B cell (primary cell): ENCODE measurements at regions not wholly inside any gene's neighbourhood (a gene's known extent, or its start where the extent isn't known, plus 50 kb on each side); places are given as distances from the start of the nearest gene placed in this dataset.
A peak's percentile ranks its signal among the peaks of the same experiment; 100 is the strongest.

Source experiments
- ATAC-seq: fragments of 200-7000 bp; cut with Tn5 transposase; one replicate; pipeline ENCODE4 v1.10.0; 2021; ENCODE audit warnings: low read depth, mild to moderate bottlenecking, moderate number of reproducible peaks, moderate library complexity
- CTCF ChIA-PET: fragments of 350-600 bp; sonication (Branson Sonifier 250); formaldehyde crosslinking; loops from one replicate; lab custom pipeline; 2021; ENCODE audit warnings: antibody characterized with exemption, inconsistent platforms; lab: Charles Lee
- POLR2A ChIA-PET: fragments of 350-600 bp; sonication (Branson Sonifier 250); formaldehyde crosslinking; loops from one replicate; lab custom pipeline; 2021; ENCODE audit warnings: antibody characterized with exemption; lab: Charles Lee
- DNase-seq: peaks from one replicate; pipeline ENCODE4 v3.0.0; 2013
- H2AFZ ChIP-seq: 2 replicates; pipeline ENCODE4 v1.6.1; 2012; ENCODE audit warnings: mild to moderate bottlenecking, low read depth, low read length; ENCODE audit not compliant: insufficient read depth, poor library complexity, severe bottlenecking
- H3K27ac ChIP-seq, 2 donors: 1 replicate in 1 of 2; 2 replicates in 1 of 2; pipeline ENCODE4 v1.5.1; 2012 to 2013; ENCODE audit warnings: low read length in 2 of 2, mild to moderate bottlenecking in 2 of 2, moderate library complexity in 1 of 2
- H3K27me3 ChIP-seq, 4 experiments: fragments of 200-600 bp in 1 of 4; sonication (generic) in 1 of 4; replicated peaks in 1 of 4; 1 replicate in 2 of 4; 2 replicates in 2 of 4; pipeline versions ENCODE4 v1.6.1 to v1.7.0; 2013 to 2016; ENCODE audit warnings: low read length in 3 of 4, mild to moderate bottlenecking in 2 of 4, mixed read lengths in 1 of 4, moderate library complexity in 1 of 4; ENCODE audit not compliant: insufficient read depth in 4 of 4, control insufficient read depth in 3 of 4; ENCODE audit errors: control extremely low read depth in 1 of 4
- H3K36me3 ChIP-seq, 2 experiments: replicated peaks in 1 of 2; 1 replicate in 1 of 2; 2 replicates in 1 of 2; pipeline versions ENCODE4 v1.6.1 to v1.7.1; 2013; ENCODE audit warnings: low read length in 1 of 2; ENCODE audit not compliant: insufficient read depth in 2 of 2, control insufficient read depth in 1 of 2; ENCODE audit errors: control extremely low read depth in 1 of 2, extremely low read depth in 1 of 2
- H3K4me1 ChIP-seq, 2 donors: fragments of 200-600 bp in 1 of 2; sonication (generic) in 1 of 2; 1 replicate in 1 of 2; 2 replicates in 1 of 2; pipeline versions ENCODE4 v1.5.1 to v1.6.1; 2013 to 2017; ENCODE audit warnings: low read length in 2 of 2; ENCODE audit not compliant: control insufficient read depth in 2 of 2, insufficient read depth in 2 of 2
- H3K4me2 ChIP-seq: replicated peaks from 2 replicates; pipeline ENCODE3; 2012; ENCODE audit warnings: mild to moderate bottlenecking, low read depth, low read length; ENCODE audit not compliant: poor library complexity, severe bottlenecking
- H3K4me3 ChIP-seq, 5 experiments: fragments of 200-600 bp in 1 of 5; sonication (generic) in 1 of 5; 1 replicate in 3 of 5; 2 replicates in 2 of 5; pipeline versions ENCODE4 v1.5.1 to v1.7.0; 2011 to 2016; ENCODE audit warnings: low read length in 4 of 5, mild to moderate bottlenecking in 4 of 5, low read depth in 2 of 5, control low read depth in 1 of 5, moderate library complexity in 1 of 5; ENCODE audit not compliant: insufficient read depth in 1 of 5; ENCODE audit errors: control extremely low read depth in 1 of 5, extremely low read depth in 1 of 5
- H3K79me2 ChIP-seq: fragments of 200-600 bp; sonication (generic); one replicate; pipeline ENCODE4 v1.6.0; 2016; ENCODE audit warnings: low read length; ENCODE audit not compliant: control insufficient read depth, insufficient read depth
- H3K9ac ChIP-seq: fragments of 200-600 bp; sonication (generic); 2 replicates; pipeline ENCODE4 v1.6.1; 2017; ENCODE audit warnings: mild to moderate bottlenecking, low read length, moderate library complexity
- H3K9me3 ChIP-seq, 3 donors: one replicate each; pipeline versions ENCODE4 v1.6.1 to v1.7.1; 2013; ENCODE audit warnings: low read length in 2 of 3; ENCODE audit not compliant: control insufficient read depth in 2 of 3, insufficient read depth in 1 of 3; ENCODE audit errors: control extremely low read depth in 1 of 3
- H4K20me1 ChIP-seq: 2 replicates; pipeline ENCODE4 v1.6.0; 2012; ENCODE audit warnings: mild to moderate bottlenecking, low read length; ENCODE audit not compliant: insufficient read depth, control insufficient read depth, poor library complexity, severe bottlenecking
- H3K27ac Mint-ChIP-seq: one replicate; pipeline ENCODE4 v1.8.0; 2021; ENCODE audit warnings: mixed read lengths
- H3K27me3 Mint-ChIP-seq: one replicate; pipeline ENCODE4 v1.8.0; 2021; ENCODE audit warnings: mixed read lengths
- H3K4me1 Mint-ChIP-seq: one replicate; pipeline ENCODE4 v1.8.0; 2021; ENCODE audit warnings: mixed read lengths
- H3K4me3 Mint-ChIP-seq: one replicate; pipeline ENCODE4 v1.8.0; 2021; ENCODE audit warnings: mixed read lengths
- H3K9me3 Mint-ChIP-seq: one replicate; pipeline ENCODE4 v1.8.0; 2022; ENCODE audit warnings: mixed read lengths; ENCODE audit not compliant: insufficient read depth
- EZH2 ChIP-seq: IDR thresholded peaks from 2 replicates; pipeline ENCODE4 v1.6.1; 2012; ENCODE audit warnings: borderline replicate concordance, low read depth, mild to moderate bottlenecking, moderate library complexity, low read length; ENCODE audit not compliant: insufficient read depth, poor library complexity, severe bottlenecking
- WGBS: methylation state at CpG from one replicate; pipeline ENCODE4 v1.1.5; 2013; ENCODE audit warnings: missing lambda C conversion rate; ENCODE audit not compliant: insufficient coverage; 5-methylcytosine and 5-hydroxymethylcytosine counted together
- intact Hi-C: fragments of 100-400 bp; cut with micrococcal nuclease; formaldehyde crosslinking; loops from one replicate; pipeline ENCODE4 v1.10.0; 2022
- TF ChIP-seq, protein P1 (sequence below): fragments of 200-600 bp; IDR thresholded peaks from one replicate; pipeline ENCODE4 v1.8.0; 2022; ENCODE audit warnings: antibody characterized with exemption, mild to moderate bottlenecking

DNA sequence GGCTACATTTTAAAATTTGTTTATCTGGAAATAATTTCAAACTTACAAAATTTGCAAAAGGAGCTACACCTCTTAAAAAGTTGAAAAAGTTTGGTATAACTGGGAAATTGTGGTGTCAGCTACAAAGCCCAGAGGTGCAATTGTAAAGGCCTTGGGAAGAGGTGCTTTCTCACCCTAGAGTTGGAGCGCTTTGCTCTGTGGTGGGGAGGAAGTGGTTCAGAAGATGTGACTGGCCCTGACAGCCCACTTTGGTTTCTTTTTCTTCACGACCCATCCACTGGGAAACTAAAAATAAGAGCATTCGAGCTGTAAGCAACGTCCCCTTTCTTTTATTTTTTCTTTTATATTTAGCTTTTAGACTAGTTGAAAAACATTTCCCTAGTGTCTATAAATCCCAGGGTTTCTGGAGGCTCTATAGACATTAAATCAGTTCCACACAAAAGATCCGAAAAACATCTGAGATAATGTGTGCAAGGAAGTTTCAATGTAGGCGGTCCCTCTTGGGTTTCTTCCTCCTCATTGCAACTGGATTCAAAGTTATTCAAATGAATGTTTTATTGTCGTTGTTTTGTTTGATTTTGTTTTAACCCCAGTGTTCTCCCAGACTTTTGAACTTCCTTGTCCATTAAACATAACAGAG, 397.8 kb downstream of the KIF16B start:
- ChIA-PET CTCF (interaction anchor here (1.3 to 1.9 kb wide), 4 partner anchors 13 to 300 kb away, joined by 3 to 5 read pairs (median 4); no protein-coding TSS in a partner anchor), POLR2A (no interaction called here)
- Histone ChIP-seq H3K27me3 (no peaks in the 10 kb centered on the region), H3K4me2 (peak overlapping the region; percentile 42), H3K9me3 (peaks cover 0 to 7% (median 0%) of the 10 kb centered on the region in 3 donors), H3K4me1 (peaks cover 9 to 14% of the 10 kb centered on the region in 2 donors), H3K79me2 (no peaks in the 10 kb centered on the region), H3K9ac (no peak overlapping the region), H3K4me3 (peak overlapping the region in 2 of 5 experiments; percentile 2 to 4), H2AFZ (peak overlapping the region; percentile 14), H3K36me3 (no peaks in the 10 kb centered on the region), H4K20me1 (no peaks in the 10 kb centered on the region), H3K27ac (peak overlapping the region in 1 of 2 donors; percentile 43)
- no peak for TF ChIP-seq EZH2
- peaks cover 2% of the 10 kb centered on the region for H3K9me3 Mint-ChIP-seq
- no peaks in the 10 kb centered on the region for H3K27me3 Mint-ChIP-seq
- DNase-seq = peak; percentile 30
- H3K4me3 Mint-ChIP-seq = peak overlapping the region; percentile 46
- ATAC-seq = peak; percentile 54
- no CpG with 5 or more reads among the region's 7 CpGs for whole genome bisulfite sequencing
- peaks cover 24% of the 10 kb centered on the region for H3K4me1 Mint-ChIP-seq
- peak overlapping the region; percentile 38 for H3K27ac Mint-ChIP-seq
- intact Hi-C loops = no loop called here

DNA sequence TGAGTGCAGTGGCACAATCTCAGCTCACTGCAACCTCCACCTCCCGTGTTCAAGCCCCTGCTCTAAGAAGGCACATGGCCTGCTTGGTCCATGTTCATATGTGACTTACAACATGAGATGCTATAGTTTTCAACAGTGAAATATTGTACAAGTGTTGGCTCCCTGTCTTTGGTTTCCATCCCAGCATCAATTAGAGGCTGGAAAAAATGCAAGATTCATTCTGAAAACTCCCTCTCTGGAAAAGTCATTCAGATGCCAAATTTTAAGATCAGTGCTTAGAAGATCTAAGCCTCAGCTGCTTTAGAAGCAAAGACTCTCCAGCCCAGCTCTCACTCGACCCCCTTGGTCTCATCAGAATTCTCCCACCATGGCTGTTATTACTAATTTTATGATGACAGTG, 398.9 kb downstream of the KIF16B start:
- H3K4me3 ChIP-seq = no peak overlapping the region
- H3K9me3 ChIP-seq = peaks cover 0 to 4% (median 0%) of the 10 kb centered on the region in 3 donors
- H3K4me3 Mint-ChIP-seq = no peak overlapping the region
- no peaks in the 10 kb centered on the region for H3K27me3 Mint-ChIP-seq
- DNase-seq = no peak
- TF ChIP-seq, protein P1, sequence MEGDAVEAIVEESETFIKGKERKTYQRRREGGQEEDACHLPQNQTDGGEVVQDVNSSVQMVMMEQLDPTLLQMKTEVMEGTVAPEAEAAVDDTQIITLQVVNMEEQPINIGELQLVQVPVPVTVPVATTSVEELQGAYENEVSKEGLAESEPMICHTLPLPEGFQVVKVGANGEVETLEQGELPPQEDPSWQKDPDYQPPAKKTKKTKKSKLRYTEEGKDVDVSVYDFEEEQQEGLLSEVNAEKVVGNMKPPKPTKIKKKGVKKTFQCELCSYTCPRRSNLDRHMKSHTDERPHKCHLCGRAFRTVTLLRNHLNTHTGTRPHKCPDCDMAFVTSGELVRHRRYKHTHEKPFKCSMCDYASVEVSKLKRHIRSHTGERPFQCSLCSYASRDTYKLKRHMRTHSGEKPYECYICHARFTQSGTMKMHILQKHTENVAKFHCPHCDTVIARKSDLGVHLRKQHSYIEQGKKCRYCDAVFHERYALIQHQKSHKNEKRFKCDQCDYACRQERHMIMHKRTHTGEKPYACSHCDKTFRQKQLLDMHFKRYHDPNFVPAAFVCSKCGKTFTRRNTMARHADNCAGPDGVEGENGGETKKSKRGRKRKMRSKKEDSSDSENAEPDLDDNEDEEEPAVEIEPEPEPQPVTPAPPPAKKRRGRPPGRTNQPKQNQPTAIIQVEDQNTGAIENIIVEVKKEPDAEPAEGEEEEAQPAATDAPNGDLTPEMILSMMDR = no peak
- TF ChIP-seq EZH2 = no peak
- CTCF ChIA-PET = interaction anchor here (1.3 to 1.9 kb wide), 3 partner anchors 12 to 64 kb away, joined by 3 to 5 read pairs (median 3); no protein-coding TSS in a partner anchor
- intact Hi-C loops = no loop called here
- H3K27ac ChIP-seq = no peak overlapping the region
- no peak overlapping the region for H2AFZ ChIP-seq
- no peaks in the 10 kb centered on the region for H4K20me1 ChIP-seq
- H3K79me2 ChIP-seq = no peaks in the 10 kb centered on the region
- no peak overlapping the region for H3K27ac Mint-ChIP-seq
- POLR2A ChIA-PET = no interaction called here
- no peaks in the 10 kb centered on the region for H3K36me3 ChIP-seq
- H3K4me1 Mint-ChIP-seq = peaks cover 24% of the 10 kb centered on the region
- no peak overlapping the region for H3K9ac ChIP-seq
- no peaks in the 10 kb centered on the region for H3K9me3 Mint-ChIP-seq
- no CpG with 5 or more reads among the region's 2 CpGs for WGBS
- no peak for ATAC-seq
- H3K4me1 ChIP-seq = peaks cover 9 to 14% of the 10 kb centered on the region in 2 donors
- no peak overlapping the region for H3K4me2 ChIP-seq
- H3K27me3 ChIP-seq = no peaks in the 10 kb centered on the region
